ENCODE measurements at regions not wholly inside any gene's neighbourhood (a gene's known extent, or its start where the extent isn't known, plus 50 kb on each side); places are given as distances from the start of the nearest gene placed in this dataset.

DNA sequence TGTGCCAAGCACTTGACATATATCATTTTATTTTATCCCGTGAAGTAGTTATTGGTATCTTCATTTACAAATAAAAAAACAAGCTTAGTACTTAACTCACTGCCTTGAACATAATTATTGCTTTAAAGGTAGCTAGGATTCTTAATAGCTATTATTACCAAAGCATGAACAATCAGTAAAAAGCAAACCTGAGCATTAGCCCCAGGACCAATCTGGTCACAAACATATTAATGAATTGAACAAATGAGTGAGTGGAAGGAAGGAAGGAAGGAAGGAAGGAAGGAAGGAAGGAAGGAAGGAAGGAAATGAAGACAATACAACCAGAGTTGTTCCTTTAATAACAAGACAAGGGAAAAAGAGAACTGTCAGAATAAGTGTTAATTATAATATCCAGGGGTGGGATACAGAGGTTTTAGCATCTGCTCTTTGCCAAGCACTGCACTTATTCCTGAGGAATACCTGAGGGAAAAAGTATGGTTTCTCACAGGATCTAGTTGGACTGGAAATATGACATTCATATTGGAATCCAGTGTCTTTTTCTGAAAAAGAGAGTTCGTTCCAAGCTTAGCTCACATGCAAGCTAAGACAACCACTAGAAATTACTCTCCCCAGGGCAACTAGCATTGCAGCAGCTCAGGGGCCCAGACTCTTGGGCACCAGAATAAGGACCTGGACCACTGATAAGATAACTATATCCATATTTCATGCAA lies 172.9 kb upstream of the MGMT start:
- DNase-seq = no peak

DNA sequence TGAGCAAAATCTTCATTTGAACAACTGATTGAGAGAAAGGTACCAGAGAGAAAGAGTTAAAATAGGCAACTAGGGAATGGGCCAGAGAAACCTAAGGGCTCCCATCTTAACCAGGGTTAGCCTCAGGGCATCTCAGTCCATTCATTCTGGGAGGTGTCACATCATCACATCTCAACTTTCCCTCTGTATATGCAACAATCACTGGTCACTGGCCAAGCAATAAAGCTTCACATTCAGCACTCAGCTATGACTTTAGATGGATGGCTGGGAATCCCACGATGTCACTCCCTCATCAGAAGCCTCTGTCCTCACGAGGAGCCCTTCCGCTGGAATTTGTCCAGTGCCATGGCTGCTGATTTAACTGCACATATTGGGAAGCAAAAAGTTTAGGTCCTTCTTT lies 172.1 kb upstream of the MGMT start:
- no peak for DNase-seq

DNA sequence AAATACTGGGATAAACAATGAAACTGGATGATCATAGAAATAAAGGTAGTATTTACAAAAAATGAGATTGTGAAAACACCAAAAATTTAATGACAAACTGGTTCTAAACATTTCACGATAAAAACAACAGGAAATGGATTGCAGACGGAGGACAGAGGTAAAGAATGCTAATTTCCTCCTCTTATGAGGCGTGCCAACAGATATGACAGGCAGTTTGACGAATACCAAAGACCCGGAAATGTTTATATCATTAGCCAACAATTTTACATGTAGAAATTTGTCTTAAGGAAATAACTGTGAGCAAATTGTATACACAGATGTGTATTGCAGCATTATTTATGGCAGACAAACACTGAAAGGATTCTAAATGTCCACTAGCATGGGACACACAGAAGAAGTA lies 162.0 kb upstream of the MGMT start:
- DNase-seq = peak; percentile 50

- DNase-seq = no peak
Measured at GRCh38 chr10:129307141-129307540, 159.9 kb upstream of the MGMT start.

DNA sequence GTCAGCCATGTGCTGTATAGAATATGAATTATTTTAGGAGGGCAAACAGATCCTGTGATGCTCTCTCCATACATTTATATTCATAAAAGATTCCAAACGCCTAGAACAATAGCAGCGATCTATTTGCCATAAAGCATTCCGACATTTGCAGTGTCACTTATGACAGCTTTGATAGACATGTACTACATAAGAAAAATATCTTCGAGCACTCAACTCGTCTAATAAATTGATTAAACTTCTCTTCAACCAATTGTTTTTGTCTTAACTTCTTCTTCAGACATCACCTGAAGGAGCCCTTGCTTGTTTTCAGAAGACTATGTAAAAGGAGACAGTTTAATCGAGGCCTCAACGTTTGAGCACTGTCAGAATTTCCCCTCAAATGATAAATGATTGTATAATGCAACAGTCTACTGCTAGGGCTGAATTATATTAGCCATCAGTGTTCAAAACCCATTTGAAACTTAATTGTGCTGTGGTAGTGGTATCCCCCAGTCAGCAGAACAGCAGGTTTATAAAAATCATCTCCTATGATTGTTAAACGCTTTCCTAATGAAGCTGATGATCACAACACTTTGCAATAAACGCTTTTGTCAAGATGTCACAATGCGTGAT lies 158.0 kb upstream of the MGMT start:
- no peak for DNase-seq

DNA sequence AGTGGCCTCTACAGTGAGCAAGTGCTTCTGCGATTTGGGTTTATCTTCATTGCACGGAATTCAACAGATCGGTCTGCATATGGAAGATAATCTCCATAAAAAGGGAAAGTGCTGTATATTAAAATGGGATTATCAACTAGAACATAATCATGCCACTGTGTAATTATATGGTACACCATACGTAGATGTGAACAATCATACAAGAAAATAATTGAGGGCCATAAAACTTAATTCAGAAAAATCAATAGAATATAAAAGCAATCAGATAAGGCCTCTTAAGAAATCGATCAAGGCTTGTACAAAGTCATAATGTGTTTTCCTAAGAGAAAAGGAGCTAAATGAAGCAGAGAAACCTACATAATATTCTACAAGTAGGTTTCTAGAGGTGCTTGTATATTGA lies 157.5 kb upstream of the MGMT start:
- DNase-seq = no peak

GRCh38 chr10:129310881-129311280 lies 156.2 kb upstream of the MGMT start:
- DNase-seq = no peak

- no peak for DNase-seq
Measured at GRCh38 chr10:129319934-129320333, 147.1 kb upstream of the MGMT start.

GRCh38 chr10:129320340-129320739 lies 146.7 kb upstream of the MGMT start:
- DNase-seq = no peak

DNA sequence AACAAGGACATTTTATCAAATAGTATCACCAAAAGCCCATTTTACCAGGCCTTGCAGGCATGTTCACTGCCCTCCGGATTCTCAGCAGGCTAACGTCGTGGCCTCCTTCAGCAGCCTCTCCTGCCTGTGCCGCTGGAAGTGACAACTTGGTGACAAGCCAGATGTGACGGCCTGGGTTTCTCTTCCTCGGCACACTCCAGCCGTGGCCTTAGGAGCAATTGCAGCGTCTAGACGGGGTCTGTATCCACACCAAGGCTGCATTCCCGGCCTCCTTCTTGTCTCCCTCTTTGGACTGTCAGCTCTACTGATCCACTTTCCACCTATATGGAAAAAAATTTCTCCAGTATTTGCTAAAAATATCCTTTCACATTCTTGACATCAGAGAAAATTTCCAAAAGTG lies 145.3 kb upstream of the MGMT start:
- no peak for DNase-seq

DNA sequence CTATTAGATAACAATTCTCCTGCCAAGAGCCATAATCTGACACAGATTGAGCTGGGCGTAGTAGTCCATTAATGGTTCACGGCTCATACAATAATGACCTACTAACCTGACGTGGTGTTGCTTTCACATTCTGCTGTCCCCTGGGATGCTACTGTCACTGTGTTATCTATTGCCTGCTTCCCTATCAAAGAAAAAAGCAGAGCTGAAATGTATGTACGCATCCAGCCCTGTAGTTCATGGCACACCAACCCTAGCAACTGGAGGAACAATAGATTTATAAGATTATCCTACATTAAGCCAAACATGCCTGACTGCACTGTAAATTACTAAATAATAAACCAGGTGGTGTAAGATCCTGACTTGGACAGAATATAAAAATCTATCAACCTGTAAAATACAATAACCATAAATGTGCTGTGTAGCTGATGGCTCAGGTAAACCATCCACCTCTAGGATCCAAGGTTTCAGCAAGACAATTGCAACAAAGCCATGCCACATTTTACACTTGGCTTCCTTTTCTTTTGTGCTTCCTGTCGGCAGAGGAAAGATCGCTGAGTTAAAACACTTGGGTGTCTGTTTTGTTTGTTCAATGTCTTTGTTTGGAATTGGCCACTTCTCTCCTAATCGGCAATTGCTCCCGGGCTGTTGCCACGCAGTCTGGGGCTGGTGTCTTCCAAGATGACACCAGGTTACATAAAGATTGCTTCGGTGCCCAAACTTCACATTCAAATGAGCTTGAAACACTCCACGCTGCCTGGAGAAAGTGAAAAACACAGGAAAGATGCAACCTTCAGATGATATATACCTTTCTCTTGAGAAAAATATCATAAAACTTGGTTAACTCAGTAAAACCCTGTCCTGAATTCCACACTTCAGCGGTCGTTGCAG lies 143.9 kb upstream of the MGMT start:
- DNase-seq = no peak

- peak; percentile 37 for DNase-seq
Measured at GRCh38 chr10:129323879-129324278, 143.2 kb upstream of the MGMT start.

- DNase-seq = no peak
Measured at GRCh38 chr10:129325893-129326292, 141.1 kb upstream of the MGMT start.

- no peak for DNase-seq
Measured at GRCh38 chr10:129328546-129328945, 138.5 kb upstream of the MGMT start.

DNA sequence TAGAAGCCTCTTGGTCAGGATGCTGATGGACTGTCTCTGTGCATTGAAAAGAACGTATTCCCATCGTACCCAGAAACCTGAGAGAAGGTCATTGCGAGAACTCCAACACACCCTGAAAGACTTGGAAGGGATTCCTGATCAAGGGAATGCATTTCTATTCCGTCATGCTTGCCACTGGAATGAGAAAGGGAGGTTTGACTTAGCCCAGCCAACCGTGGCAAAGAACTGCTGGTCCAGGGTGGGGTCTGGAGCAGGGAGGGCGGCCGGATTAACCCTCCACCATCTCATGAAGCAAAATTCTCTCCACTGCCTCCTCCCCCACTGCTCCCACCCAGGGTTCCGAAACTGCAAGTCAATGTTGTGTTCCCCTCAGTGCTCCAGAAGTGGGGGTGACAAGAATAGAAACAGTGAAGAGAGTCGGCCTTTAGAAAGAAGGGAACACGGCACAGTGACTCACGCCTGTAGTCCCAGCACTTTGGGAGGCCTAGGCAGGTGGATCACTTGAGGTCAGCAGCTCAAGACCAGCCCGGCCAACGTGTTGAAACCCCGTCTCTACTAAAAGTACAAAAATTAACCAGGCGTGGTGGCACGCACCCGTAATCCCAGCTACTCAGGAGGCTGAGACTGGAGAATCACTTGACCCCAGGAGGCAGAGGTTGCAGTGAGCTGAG lies 137.5 kb upstream of the MGMT start:
- no peak for DNase-seq

- DNase-seq = no peak
Measured at GRCh38 chr10:129330211-129330610, 136.8 kb upstream of the MGMT start.

- no peak for DNase-seq
Measured at GRCh38 chr10:129331207-129331838, 135.7 kb upstream of the MGMT start.

DNA sequence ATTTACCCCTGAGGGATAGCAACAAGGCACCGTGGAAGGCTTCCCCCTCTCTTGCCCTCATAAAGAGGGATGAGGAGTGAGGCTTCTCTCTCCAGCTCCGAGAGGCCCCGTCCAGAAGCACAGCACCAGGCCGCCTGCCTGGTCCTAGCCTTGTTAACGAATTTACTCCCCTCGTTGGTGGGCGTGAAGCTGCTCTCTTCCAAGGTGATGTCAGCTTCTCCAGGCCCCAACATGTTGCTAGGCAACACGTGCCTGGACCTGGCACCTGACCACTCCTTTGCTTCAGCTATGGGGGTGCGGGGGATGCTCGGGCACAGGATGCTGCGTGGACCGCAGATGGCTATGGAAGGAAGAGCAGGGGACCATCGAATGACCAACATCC lies 135.2 kb upstream of the MGMT start:
- no peak for DNase-seq

DNA sequence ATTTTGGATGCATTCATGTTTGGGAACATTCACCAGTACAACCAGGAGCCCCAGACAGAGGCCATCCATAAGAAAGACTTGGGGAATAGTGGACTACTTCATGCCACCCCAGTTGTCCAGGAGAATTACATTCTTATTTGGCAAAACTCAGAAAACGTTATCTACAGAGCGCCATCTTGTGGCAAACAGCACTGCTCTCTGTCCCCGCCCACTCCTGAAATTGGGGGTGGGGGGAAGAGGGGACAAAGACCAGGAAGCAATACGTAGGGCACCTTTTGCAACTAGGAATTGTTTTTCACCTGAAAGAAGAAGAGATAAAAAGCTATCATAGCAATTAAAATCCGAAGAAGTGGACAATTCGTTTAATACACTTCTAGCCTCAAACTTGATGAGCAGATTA lies 134.6 kb upstream of the MGMT start:
- peak; percentile 49 for DNase-seq

DNA sequence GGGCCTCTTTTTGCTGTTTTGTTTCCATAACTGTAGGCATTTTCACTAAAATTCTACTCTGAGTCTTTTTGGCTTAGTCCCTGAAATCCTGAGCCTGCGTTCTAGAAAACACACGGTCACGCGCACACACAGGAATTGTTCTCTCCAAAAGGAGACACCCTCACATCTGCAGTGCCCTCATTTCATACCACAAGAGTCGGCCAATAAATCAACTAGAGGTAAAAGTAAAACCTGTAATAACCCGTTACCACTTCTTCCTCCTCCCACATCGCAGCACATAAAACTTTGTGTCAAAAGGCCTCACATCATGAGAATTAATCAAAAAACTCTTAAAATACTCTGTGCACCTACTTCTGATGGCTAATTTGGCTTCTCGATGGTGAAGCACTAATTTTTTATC lies 133.3 kb upstream of the MGMT start:
- no peak for DNase-seq

DNA sequence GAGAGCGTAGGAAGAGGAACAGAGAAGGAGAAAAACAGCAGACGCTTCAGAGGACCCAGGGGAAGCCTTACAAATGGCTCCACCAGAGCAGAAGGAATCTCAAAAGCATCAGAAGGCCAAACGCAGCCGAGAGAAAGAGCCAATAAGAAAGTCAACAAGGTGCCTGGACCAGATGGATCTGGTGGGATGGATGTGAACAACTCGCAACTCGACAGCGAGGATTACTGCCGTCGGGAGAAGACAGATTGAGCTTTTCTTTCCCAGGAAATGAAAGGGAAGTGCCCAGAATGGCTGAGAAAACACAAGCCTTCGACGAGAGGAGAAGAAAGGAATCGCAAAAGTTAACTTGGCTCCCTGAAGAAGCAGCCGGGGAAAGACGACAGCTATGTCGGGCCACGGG lies 132.8 kb upstream of the MGMT start:
- DNase-seq = no peak

GRCh38 chr10:129335396-129335795 lies 131.6 kb upstream of the MGMT start:
- DNase-seq = no peak
